DND-41 (cell line): ENCODE measurements at regions not wholly inside any gene's neighbourhood (a gene's known extent, or its start where the extent isn't known, plus 50 kb on each side); places are given as distances from the start of the nearest gene placed in this dataset.

Source experiments
- ATAC-seq: fragments of 200-7000 bp; cut with Tn5 transposase; 3 replicates; pipeline ENCODE4 v1.9.1; 2021; ENCODE audit warnings: low read depth; ENCODE audit not compliant: insufficient read depth
- DNase-seq: peaks from one replicate; pipeline ENCODE4 v3.0.0-alpha.2; 2020
- H2AFZ ChIP-seq: 2 replicates; pipeline ENCODE4 v1.6.0; 2012; ENCODE audit warnings: low read depth, low read length
- H3K27ac ChIP-seq: 2 replicates; pipeline ENCODE4 v1.5.1; 2012; ENCODE audit warnings: low read length, inconsistent platforms
- H3K27me3 ChIP-seq: fragments of 200-600 bp; sonication (generic); 2 replicates; pipeline ENCODE4 v1.6.0; 2012; ENCODE audit warnings: low read length, mild to moderate bottlenecking, inconsistent platforms; ENCODE audit not compliant: insufficient read depth, poor library complexity
- H3K36me3 ChIP-seq: 2 replicates; pipeline ENCODE4 v1.5.1; 2012; ENCODE audit warnings: low read length, inconsistent platforms; ENCODE audit not compliant: insufficient read depth
- H3K4me1 ChIP-seq: 2 replicates; pipeline ENCODE4 v1.5.1; 2012; ENCODE audit warnings: mild to moderate bottlenecking, low read length; ENCODE audit not compliant: insufficient read depth
- H3K4me2 ChIP-seq: 2 replicates; pipeline ENCODE4 v1.6.0; 2012; ENCODE audit warnings: mild to moderate bottlenecking, moderate library complexity, low read length, inconsistent platforms; ENCODE audit not compliant: insufficient read depth
- H3K4me3 ChIP-seq, 2 experiments: fragments of 200-600 bp in 1 of 2; shearing (Covaris generic) in 1 of 2; 2 replicates each; pipeline ENCODE4 v1.5.1; 2012 to 2016; ENCODE audit warnings: inconsistent platforms in 2 of 2, low read length in 2 of 2, mild to moderate bottlenecking in 2 of 2, low read depth in 1 of 2, moderate library complexity in 1 of 2
- H3K79me2 ChIP-seq: 2 replicates; pipeline ENCODE4 v1.6.0; 2012; ENCODE audit warnings: low read length, inconsistent platforms; ENCODE audit not compliant: insufficient read depth
- H3K9ac ChIP-seq: 2 replicates; pipeline ENCODE4 v1.6.0; 2012; ENCODE audit warnings: low read depth, mild to moderate bottlenecking, inconsistent platforms, low read length, moderate library complexity
- H3K9me3 ChIP-seq: 2 replicates; pipeline ENCODE4 v1.5.1; 2012; ENCODE audit warnings: low read length, moderate library complexity, mild to moderate bottlenecking, inconsistent platforms; ENCODE audit not compliant: insufficient read depth, severe bottlenecking
- H4K20me1 ChIP-seq: 2 replicates; pipeline ENCODE4 v1.6.0; 2012; ENCODE audit warnings: low read length; ENCODE audit not compliant: insufficient read depth
- EZH2 ChIP-seq: IDR thresholded peaks from 3 replicates; pipeline ENCODE4 v1.6.1; 2012; ENCODE audit warnings: borderline replicate concordance, low read depth, mild to moderate bottlenecking, moderate library complexity, low read length, inconsistent platforms; ENCODE audit not compliant: severe bottlenecking
- TF ChIP-seq, protein P1 (sequence below): IDR thresholded peaks from 2 replicates; pipeline ENCODE4 v1.5.1; 2012; ENCODE audit warnings: borderline replicate concordance, low read length, moderate library complexity, mild to moderate bottlenecking; ENCODE audit not compliant: poor library complexity, severe bottlenecking; ENCODE audit errors: extremely low read depth

DNA sequence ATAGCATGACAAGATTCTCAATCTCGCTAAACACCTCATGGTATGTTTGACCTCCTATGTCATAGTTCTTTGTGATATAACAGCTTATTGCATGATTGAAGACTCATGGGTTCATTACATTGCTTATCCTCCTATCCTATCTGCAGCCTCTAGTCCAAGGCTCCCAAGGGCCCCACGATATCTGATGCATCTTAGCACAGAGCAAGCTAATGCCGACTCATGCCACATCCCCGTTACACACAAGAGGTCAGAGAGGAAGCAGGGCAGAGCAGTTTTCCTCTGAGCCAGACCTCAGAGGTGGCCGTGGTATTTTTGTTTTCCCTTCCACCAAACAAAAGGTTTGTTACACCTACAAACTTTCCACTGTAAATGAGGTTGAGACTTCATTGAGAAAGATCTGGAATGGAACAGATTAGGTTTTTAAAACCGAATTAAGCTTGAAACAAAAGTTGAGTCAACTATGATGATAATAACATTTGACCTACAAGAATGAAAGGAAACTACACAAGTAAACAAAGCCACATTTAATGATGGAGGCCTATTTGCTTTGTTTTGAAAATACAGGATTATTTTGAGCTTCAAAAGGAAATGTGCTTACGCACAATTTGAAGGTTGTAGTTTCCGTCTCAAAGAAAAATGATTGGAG, 133.9 kb upstream of the MYLIP start:
- no peak overlapping the region for H3K4me2 ChIP-seq
- no peak overlapping the region for H2AFZ ChIP-seq

DNA sequence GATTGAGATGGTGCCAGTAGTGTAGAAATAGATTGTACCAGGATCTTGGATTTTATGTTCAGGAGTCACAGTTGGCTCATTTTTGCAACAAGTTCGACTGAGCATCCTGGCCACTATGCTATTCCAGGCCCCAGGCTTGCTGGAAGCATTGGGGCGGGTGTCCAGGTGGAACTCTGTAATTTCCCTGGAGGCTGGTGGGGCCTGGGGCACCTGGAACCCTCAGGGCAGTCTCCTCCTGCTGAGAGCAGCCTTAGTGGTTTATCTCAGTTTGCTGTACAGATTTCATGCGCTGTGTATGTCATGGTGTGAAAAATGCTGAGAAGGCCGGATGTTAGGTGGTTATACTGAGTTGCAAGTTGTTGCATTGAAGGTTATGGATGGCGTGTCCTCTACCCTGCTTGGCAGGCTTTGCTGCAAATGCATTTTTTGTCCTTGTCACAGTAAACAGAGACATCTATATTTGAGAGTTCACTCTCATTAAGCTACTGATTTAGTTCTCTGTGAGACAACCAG, 135.1 kb upstream of the MYLIP start:
- no peaks in the 10 kb centered on the region for H3K9me3 ChIP-seq
- H3K27me3 ChIP-seq = no peaks in the 10 kb centered on the region
- H3K4me3 ChIP-seq = no peak overlapping the region
- TF ChIP-seq, protein P1, sequence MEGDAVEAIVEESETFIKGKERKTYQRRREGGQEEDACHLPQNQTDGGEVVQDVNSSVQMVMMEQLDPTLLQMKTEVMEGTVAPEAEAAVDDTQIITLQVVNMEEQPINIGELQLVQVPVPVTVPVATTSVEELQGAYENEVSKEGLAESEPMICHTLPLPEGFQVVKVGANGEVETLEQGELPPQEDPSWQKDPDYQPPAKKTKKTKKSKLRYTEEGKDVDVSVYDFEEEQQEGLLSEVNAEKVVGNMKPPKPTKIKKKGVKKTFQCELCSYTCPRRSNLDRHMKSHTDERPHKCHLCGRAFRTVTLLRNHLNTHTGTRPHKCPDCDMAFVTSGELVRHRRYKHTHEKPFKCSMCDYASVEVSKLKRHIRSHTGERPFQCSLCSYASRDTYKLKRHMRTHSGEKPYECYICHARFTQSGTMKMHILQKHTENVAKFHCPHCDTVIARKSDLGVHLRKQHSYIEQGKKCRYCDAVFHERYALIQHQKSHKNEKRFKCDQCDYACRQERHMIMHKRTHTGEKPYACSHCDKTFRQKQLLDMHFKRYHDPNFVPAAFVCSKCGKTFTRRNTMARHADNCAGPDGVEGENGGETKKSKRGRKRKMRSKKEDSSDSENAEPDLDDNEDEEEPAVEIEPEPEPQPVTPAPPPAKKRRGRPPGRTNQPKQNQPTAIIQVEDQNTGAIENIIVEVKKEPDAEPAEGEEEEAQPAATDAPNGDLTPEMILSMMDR = no peak
- TF ChIP-seq EZH2 = no peak
- no peak overlapping the region for H3K9ac ChIP-seq
- no peaks in the 10 kb centered on the region for H3K4me1 ChIP-seq
- no peaks in the 10 kb centered on the region for H4K20me1 ChIP-seq
- no peaks in the 10 kb centered on the region for H3K79me2 ChIP-seq
- no peak for ATAC-seq
- no peak overlapping the region for H3K27ac ChIP-seq
- no peak for DNase-seq
- no peaks in the 10 kb centered on the region for H3K36me3 ChIP-seq
- H3K4me2 ChIP-seq = no peak overlapping the region
- no peak overlapping the region for H2AFZ ChIP-seq

More for the DNA sequence above, 133.9 kb upstream of the MYLIP start:
- DNase-seq = no peak
- H3K4me1 ChIP-seq = no peaks in the 10 kb centered on the region
- H3K9me3 ChIP-seq = no peaks in the 10 kb centered on the region
- no peaks in the 10 kb centered on the region for H4K20me1 ChIP-seq
- H3K36me3 ChIP-seq = no peaks in the 10 kb centered on the region
- H3K4me3 ChIP-seq = no peak overlapping the region
- H3K79me2 ChIP-seq = no peaks in the 10 kb centered on the region
- TF ChIP-seq EZH2 = no peak
- TF ChIP-seq, protein P1 = no peak
- no peak overlapping the region for H3K27ac ChIP-seq
- H3K9ac ChIP-seq = no peak overlapping the region
- H3K27me3 ChIP-seq = no peaks in the 10 kb centered on the region
- ATAC-seq = no peak

DNA sequence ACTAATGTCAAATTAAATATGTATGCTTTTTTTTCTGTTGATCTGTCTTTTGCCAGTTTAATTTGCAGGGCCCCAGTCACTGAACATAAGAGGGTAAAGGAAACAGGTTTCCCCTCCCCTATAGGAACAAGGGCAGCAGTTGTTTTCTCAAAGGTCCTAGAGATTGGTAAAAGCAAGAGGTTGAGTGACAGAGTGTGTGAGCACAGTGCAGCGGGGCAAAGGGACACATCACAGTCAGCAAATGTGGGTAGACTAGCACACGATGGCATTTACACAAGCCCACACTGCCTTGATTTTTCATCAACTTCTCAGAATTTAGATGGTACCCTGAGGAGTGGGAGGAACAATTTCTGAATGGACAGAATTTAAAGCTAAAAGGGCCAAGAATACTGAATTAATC, 138.7 kb upstream of the MYLIP start:
- Histone ChIP-seq H3K4me2 (no peak overlapping the region), H3K9ac (no peak overlapping the region), H3K4me1 (no peaks in the 10 kb centered on the region), H4K20me1 (no peaks in the 10 kb centered on the region), H3K79me2 (no peaks in the 10 kb centered on the region), H3K36me3 (no peaks in the 10 kb centered on the region), H3K27me3 (peaks cover 4% of the 10 kb centered on the region), H3K9me3 (no peaks in the 10 kb centered on the region), H3K4me3 (no peak overlapping the region), H2AFZ (no peak overlapping the region), H3K27ac (no peak overlapping the region)
- no peak for ATAC-seq
- no peak for DNase-seq
- no peak for TF ChIP-seq EZH2
- TF ChIP-seq, protein P1 = no peak
